MCF 10A (cell line): ENCODE measurements at regions not wholly inside any gene's neighbourhood (a gene's known extent, or its start where the extent isn't known, plus 50 kb on each side); places are given as distances from the start of the nearest gene placed in this dataset.
"Not testable (repeated sequence)": the region's sequence is repeated elsewhere in the genome, so short reads cannot be mapped to it uniquely, and the experiment has no call there.

Experiments
- BruUV-seq: library from RNA; stranded (reverse); fragments of 400-500 nt; replicated peaks from 2 replicates; lab custom pipeline; 2021; lab: Mats Ljungman, UMichigan
- CTCF ChIA-PET: fragments of 300-600 bp; sonication (Branson Sonifier 250); formaldehyde crosslinking; extraction: SDS; loops from one replicate; lab custom pipeline; 2021; ENCODE audit warnings: antibody characterized with exemption, inconsistent platforms; lab: Yijun Ruan, JAX
- POLR2A ChIA-PET: fragments of 300-600, 350-650 bp; sonication (Branson Sonifier 250); formaldehyde crosslinking; extraction: SDS; loops from one replicate; lab custom pipeline; 2020; ENCODE audit warnings: antibody characterized with exemption, inconsistent platforms; lab: Yijun Ruan, JAX
- DNase-seq: peaks from one replicate; pipeline ENCODE4 v3.0.0-alpha.2; 2018; ENCODE audit not compliant: unreplicated experiment
- H3K27ac Mint-ChIP-seq: one replicate; pipeline ENCODE4 v1.8.0; 2022; ENCODE audit warnings: mild to moderate bottlenecking, low read depth, mixed read lengths; ENCODE audit not compliant: unreplicated experiment
- H3K27me3 Mint-ChIP-seq: one replicate; pipeline ENCODE4 v1.8.0; 2022; ENCODE audit warnings: mixed read lengths; ENCODE audit not compliant: insufficient read depth, unreplicated experiment
- H3K36me3 Mint-ChIP-seq: one replicate; pipeline ENCODE4 v1.8.0; 2022; ENCODE audit warnings: mild to moderate bottlenecking, moderate library complexity, mixed read lengths; ENCODE audit not compliant: insufficient read depth, unreplicated experiment
- H3K4me1 Mint-ChIP-seq: one replicate; pipeline ENCODE4 v1.8.0; 2022; ENCODE audit warnings: mixed read lengths; ENCODE audit not compliant: insufficient read depth, unreplicated experiment
- H3K4me3 Mint-ChIP-seq: one replicate; pipeline ENCODE4 v1.8.0; 2022; ENCODE audit warnings: mild to moderate bottlenecking, moderate library complexity, mixed read lengths; ENCODE audit not compliant: unreplicated experiment
- H3K9me3 Mint-ChIP-seq: one replicate; pipeline ENCODE4 v1.8.0; 2022; ENCODE audit warnings: mixed read lengths; ENCODE audit not compliant: unreplicated experiment
- intact Hi-C: fragments of 100-400 bp; cut with micrococcal nuclease; formaldehyde crosslinking; loops from 2 replicates; pipeline ENCODE4 v1.14.1; 2022
- TF ChIP-seq, protein P1 (sequence below): fragments of 200-600 bp; IDR thresholded peaks from one replicate; pipeline ENCODE4 v1.8.0; 2022; ENCODE audit warnings: antibody characterized with exemption, mild to moderate bottlenecking; ENCODE audit not compliant: unreplicated experiment

DNA sequence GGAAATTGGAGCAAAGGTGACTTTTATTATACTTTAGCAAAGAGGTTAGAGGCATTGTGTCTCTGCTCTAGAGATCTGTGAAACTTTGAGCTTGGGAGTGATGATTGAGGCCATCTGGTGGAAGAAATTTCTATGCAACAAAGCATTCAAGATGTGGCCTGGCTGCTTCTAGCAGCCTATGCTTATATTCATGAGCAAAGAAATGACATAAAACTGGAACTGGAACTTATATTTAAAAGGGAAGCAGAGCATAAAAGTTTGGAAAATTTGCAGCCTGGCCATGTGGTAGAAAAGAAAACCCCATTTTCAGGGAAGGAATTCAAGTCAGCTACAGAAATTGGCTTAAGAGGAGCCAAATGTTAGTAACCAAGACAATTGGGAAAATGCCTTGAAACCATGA, 70.4 kb downstream of the SDR9C7 start:
- peaks cover 30% of the 10 kb centered on the region for H3K9me3 Mint-ChIP-seq
- H3K27ac Mint-ChIP-seq, result no peak overlapping the region
- ChIA-PET CTCF (interaction anchor here (0.6 kb wide), 1 partner anchor 787 kb away, joined by 6 read pairs; no protein-coding TSS in a partner anchor), POLR2A (no interaction called here)
- DNase-seq, result no peak
- no peak overlapping the region for H3K4me3 Mint-ChIP-seq
- no TSS peak for BruUV-seq
- H3K27me3 Mint-ChIP-seq, result no peaks in the 10 kb centered on the region
- TF ChIP-seq, protein P1, sequence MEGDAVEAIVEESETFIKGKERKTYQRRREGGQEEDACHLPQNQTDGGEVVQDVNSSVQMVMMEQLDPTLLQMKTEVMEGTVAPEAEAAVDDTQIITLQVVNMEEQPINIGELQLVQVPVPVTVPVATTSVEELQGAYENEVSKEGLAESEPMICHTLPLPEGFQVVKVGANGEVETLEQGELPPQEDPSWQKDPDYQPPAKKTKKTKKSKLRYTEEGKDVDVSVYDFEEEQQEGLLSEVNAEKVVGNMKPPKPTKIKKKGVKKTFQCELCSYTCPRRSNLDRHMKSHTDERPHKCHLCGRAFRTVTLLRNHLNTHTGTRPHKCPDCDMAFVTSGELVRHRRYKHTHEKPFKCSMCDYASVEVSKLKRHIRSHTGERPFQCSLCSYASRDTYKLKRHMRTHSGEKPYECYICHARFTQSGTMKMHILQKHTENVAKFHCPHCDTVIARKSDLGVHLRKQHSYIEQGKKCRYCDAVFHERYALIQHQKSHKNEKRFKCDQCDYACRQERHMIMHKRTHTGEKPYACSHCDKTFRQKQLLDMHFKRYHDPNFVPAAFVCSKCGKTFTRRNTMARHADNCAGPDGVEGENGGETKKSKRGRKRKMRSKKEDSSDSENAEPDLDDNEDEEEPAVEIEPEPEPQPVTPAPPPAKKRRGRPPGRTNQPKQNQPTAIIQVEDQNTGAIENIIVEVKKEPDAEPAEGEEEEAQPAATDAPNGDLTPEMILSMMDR, result no peak
- intact Hi-C loops, result no loop called here
- no peaks in the 10 kb centered on the region for H3K36me3 Mint-ChIP-seq
- no peaks in the 10 kb centered on the region for H3K4me1 Mint-ChIP-seq

DNA sequence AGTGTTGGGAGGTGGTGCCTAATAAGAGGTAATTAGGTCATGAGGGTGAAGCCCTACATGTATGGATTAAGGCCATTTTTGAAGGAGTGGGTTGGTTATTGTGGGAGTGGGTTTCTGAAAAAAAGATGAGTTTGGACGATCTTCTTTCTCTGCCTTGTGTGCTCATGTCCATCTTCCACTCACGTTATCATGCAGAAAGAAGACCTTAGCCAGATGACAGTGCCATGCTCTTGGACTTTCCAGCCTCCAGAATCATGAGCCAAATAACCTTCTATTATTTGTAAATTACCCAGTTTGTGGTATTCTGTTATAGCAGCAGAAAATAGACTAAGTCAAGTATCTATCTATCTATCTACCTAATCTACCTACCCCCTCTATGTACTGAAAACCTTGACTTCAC, 71.9 kb downstream of the SDR9C7 start:
- DNase-seq, result no peak
- Mint-ChIP-seq H3K27ac (no peak overlapping the region), H3K4me3 (no peak overlapping the region), H3K36me3 (no peaks in the 10 kb centered on the region), H3K4me1 (no peaks in the 10 kb centered on the region), H3K9me3 (peaks cover 25% of the 10 kb centered on the region), H3K27me3 (no peaks in the 10 kb centered on the region)
- no TSS peak for BruUV-seq
- intact Hi-C loops, result no loop called here
- ChIA-PET POLR2A (no interaction called here), CTCF (interaction anchor here (0.8 kb wide), 1 partner anchor 203 kb away, joined by 3 read pairs; no protein-coding TSS in a partner anchor)
- TF ChIP-seq, protein P1, result no peak

DNA sequence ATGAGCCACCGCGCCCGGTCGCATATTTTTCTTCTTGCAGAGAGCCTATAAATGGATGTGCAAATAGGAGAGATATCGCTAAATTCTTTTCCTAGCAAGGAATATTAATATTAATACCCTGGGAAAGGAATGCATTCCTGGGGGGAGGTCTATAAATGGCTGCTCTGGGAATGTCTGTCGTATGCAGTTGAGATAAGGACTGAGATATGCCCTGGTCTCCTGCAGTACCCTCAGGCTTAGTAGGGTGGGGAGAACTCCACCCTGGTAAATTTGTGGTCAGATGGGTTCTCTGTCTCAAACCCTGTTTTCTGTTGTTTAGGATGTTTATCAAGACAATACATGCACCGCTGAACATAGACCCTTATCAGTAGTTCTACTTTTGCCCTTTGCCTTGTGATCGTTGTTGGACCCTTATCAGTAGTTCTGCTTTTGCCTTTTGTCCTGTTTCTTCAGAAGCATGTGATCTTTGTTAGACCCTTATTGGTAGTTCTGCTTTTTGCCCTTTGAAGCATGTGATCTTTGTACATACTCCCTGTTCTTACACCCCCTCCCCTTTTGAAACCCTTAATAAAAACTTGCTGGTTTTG, 80.7 kb downstream of the SDR9C7 start:
- BruUV-seq, H3K4me3 Mint-ChIP-seq, H3K9me3 Mint-ChIP-seq, intact Hi-C loops, CTCF ChIA-PET, H3K27me3 Mint-ChIP-seq, POLR2A ChIA-PET, DNase-seq, H3K27ac Mint-ChIP-seq, H3K36me3 Mint-ChIP-seq, H3K4me1 Mint-ChIP-seq: not testable (repeated sequence)

DNA sequence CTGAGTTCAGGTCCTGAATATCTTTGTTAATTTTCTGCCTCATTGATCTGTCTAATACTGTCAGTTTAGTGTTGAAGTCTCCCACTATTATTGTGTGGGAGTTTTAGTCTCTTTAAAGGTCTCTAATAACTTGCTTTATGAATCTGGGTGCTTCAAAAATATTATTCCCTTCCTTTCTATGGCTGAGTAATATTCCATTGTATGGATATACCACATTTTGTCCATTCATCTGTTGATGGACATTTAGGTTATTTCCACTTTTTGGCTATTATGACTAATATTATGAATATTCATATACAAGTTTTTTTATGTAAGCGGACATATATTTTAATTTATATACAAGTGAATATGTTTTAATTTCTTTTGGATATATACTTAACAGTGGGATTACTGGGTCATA, 82.7 kb downstream of the SDR9C7 start:
- Mint-ChIP-seq H3K9me3 (no peaks in the 10 kb centered on the region), H3K36me3 (peaks cover 10% of the 10 kb centered on the region), H3K27me3 (no peaks in the 10 kb centered on the region), H3K4me1 (no peaks in the 10 kb centered on the region), H3K27ac (no peak overlapping the region), H3K4me3 (no peak overlapping the region)
- ChIA-PET CTCF (no interaction called here), POLR2A (no interaction called here)
- TF ChIP-seq, protein P1, result no peak
- BruUV-seq, result no TSS peak
- intact Hi-C loops, result no loop called here
- DNase-seq, result no peak
